ENCODE measurements at regions not wholly inside any gene's neighbourhood (a gene's known extent, or its start where the extent isn't known, plus 50 kb on each side); places are given as distances from the start of the nearest gene placed in this dataset.

DNA sequence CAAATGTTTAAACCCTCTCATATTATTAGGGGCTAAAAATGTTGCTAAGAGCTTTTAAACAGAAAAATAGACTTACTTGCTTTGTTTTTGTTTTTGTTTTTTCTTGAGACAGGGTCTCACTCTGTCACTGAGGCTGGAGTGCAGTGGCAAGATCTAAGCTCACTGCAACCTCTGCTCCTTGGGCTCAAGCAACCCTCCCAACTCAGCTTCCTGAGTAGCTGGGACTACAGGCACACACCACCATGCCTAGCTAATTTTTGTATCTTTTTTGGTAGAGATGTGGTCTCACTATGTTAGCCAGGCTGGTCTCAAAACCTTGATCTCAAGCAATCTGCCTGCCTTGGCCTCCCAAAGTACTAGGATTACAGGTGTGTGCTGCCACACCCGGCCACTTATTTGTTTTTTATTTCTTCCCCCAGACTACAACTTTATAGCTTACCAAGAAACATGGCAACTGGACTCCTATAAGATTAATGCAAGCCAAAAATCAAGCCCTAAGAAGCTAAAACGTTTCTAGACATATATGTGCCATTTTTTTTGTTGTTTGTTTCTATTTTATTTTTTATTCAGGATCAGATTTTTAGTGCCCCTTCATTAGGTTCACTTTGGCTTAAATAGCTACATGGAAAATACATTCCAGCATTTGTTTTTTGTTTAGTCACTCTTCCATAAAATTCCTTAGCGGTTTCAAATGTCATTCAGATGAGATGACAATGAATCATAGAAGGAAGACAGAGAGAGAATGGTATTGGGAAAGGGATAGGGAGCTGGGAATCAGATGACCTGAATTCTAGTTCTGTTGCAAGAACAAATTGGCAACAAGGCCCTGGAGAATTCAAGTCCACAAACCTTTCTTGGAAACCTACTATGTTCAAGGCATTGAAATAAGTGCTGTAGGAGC, 163.4 kb upstream of the MKLN1 start:
- DNase-seq (ENCODE audit: low read depth in 1 of 2, low spot score in 1 of 2) = no peak

DNA sequence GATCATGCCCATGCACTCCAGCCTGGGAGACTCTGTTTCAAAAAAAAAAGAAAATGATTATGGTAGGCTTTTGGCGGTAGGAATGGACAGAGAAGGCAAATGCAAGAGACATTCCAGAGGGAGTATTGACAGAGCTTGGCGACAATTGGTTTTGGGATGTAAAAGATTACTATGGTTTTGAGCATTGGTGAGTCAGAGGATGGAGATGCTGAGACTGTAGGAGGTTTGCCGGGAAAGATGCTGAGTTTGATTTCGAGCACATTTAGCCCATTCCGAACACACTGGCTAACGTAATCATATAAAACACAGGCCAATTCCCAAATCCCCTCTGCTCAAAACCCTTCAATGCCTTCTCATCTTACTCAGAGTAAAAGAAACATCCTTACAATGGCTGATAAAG, 161.6 kb upstream of the MKLN1 start:
- DNase-seq (ENCODE audit: low read depth in 1 of 2, low spot score in 1 of 2) = no peak

DNA sequence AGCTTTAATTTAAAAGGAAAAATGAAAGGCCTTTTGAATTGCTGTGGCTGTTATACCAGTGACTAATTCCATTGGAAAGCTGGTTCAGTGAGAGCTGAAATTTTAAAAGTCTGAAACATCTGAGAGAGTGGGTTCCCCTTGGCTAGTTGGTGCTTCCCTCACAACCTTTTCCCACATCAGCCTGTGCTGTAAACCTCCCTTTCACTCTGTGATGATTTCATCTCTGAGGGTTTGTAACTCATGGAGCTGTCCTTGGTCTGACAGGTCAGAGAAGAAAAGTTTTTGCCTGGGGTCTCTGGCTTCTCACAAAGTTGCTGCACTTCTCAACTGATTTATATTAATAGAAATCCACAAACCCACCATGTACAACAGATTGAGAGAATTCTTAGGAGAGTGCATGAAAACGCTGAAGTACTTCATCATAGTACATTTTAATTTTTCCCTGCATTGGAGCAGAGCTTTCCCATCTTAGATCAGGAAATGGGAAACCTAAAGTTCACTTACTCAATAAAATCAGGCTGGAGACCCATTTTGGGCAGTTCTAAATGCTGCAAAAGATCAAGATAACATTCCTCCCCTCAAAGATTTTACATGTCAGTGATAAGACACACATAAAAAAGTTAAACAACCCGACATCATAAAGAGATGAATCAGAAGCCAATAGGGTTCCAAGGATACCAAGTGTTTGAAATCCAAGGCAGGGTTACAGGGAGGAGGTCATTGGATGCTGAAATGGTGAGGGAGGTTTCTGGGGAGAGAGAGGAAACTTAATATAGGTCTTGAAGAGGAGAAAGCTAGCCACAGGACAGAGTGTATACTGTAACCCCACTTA, 157.0 kb upstream of the MKLN1 start:
- no peak for DNase-seq (ENCODE audit: low read depth in 1 of 2, low spot score in 1 of 2)

DNA sequence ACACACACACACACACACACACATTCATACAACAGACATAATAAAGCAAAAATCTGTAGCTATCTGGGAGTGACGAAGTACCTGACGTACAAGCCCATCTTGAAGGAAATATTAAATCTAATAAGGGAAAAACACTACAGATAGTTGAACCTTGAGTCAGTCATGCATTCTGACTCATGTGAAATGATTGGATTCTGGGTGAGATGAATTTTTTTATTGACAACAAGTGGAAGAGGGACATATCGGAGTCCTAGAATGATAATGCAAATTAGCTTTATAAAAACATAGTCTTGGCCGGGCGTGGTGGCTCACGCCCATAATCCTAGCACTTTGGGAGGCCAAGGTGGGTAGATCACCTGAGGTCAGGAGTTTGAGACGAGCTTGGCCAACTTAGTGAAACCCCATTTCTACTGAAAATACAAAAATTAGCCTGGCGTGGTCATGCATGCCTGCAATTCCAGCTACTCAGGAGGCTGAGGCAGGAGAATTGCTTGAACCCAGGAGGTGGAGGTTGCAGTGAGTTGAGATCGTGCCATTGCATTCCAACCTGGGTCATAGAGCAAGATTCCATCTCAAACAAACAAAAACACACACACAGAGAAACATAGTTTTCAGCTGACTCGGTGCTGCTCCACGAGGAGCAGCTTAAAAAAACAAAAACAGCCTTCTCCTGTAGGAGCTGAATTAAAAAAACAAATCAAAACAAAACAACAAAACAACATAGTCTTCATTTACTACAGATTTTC, 154.4 kb upstream of the MKLN1 start:
- DNase-seq (ENCODE audit: low read depth in 1 of 2, low spot score in 1 of 2) = no peak

DNA sequence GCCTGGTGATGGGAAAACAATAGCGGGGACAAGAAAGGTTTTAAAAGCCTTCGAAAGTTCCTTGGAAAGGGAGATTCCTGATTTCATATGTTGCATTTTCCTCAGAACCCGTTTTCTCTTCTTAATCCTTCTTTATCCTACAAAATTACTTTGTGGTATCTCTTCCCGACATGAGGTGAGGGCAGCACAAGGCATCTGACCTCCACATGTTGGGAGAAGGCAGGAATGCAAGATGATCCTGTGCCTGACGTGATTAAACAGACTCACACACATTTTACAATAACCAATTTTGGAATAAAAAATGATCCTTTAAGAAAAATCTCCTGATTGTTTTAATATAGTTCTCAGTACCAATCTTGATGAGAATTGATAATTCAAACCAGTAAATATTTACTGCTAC, 153.3 kb upstream of the MKLN1 start:
- DNase-seq (ENCODE audit: low read depth in 1 of 2, low spot score in 1 of 2) = no peak

DNA sequence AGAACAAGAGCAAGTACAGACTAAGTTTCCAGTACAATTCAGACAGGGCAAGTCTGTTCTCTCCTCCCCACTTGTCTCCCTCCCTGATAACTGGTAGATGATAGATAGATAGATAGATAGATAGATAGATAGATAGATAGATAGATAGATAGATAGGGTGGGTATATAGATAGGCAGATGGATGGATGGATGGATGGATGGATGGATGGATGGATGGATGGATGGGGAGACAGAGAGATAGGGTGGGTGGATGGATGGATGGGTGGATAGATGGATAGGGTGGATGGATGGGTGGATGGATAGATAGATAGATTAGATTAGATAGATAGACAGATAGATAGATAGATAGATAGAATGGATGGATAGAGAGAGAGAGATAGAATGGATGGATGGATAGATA, 152.8 kb upstream of the MKLN1 start:
- no peak for DNase-seq (ENCODE audit: low read depth in 1 of 2, low spot score in 1 of 2)

DNA sequence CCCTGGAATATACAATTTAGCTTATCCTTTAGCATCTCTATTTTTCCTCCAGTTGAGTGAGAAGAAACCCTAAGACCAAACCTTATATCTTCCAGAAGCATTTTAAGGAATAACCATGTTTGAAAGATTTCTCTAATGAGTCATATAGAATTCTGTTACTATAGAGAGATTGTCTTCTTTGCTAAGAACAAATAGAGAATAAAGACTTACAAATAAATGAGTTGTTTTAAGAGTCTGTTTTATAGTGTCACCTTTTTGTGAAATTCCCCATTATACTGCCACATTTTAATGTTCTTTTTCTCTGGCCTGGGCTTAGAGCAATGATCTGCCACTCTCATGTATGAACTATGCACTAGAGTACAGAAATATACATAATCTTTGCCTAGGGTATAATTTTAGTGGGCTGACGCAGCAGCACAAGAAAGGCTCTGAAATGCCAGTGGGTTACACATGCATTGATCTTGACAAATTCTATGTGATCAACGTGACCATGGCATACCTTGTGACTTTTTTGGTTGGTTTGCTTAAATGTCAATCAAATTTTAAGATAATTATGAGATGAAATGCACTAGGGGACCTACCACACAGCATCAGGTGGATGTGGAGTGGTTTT, 145.1 kb upstream of the MKLN1 start:
- no peak for DNase-seq (ENCODE audit: low read depth in 1 of 2, low spot score in 1 of 2)

DNA sequence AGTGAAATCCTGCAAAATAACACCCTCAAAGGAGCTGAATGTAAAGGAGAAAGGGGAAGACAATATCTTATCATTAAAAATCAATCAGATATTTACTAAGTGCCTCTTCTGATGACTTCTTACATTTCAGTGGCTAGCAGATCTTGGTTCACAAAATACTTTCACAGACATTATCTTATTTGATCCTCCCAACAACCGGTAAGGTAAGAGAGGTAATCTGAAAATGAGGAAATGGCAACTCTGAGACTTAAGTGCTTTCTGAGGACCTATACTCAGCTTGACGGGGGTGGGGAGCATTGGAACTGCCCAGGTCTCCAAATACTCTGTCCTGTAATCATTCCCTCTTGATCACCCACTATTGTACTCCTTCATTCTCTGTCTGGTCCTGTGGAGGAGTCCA, 144.6 kb upstream of the MKLN1 start:
- no peak for DNase-seq (ENCODE audit: low read depth in 1 of 2, low spot score in 1 of 2)

DNA sequence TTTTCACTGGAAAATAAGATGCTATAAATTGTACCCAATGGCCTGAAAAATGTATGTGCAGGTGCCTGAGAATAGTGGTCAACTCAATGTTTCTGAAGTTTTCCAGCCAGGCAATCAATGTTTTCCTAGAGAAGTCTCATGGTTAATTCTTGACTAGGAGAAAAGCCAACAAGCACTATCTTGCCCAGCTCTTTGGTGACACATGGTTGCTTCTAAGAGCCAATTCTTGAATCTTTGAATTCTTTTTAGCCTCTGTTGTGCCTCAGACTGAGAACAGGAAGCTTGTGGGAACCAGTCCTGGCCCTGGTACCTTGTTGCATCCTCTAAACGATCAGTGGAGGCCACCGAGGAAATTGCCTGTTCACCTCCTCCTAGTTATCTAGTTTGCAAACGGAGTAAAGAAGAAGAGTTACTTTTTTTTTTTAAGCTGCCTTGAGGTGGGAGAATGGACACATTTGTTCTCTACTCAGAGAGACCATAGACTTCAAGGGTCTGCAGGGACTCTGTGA, 144.0 kb upstream of the MKLN1 start:
- no peak for DNase-seq (ENCODE audit: low read depth in 1 of 2, low spot score in 1 of 2)

DNA sequence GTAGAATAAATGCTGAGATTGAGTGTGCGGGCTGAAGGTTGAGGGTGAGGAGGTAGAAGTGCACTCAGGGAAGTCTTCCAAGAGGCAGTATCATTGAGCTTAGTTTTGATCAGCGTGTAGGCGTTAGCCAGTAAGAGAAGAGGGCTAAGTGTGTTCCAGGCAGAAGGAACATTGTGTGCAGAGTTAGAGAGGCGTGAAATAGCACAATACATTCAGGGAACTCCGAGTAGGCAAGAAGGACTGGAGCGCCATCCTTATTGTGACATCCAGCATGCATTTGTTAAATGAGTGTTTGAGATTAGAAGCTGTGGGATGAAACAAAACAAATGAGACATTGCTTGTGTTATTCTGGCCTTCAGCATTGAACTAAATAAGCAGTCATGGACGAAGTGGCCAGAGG, 140.9 kb upstream of the MKLN1 start:
- DNase-seq (ENCODE audit: low read depth in 1 of 2, low spot score in 1 of 2) = no peak

DNA sequence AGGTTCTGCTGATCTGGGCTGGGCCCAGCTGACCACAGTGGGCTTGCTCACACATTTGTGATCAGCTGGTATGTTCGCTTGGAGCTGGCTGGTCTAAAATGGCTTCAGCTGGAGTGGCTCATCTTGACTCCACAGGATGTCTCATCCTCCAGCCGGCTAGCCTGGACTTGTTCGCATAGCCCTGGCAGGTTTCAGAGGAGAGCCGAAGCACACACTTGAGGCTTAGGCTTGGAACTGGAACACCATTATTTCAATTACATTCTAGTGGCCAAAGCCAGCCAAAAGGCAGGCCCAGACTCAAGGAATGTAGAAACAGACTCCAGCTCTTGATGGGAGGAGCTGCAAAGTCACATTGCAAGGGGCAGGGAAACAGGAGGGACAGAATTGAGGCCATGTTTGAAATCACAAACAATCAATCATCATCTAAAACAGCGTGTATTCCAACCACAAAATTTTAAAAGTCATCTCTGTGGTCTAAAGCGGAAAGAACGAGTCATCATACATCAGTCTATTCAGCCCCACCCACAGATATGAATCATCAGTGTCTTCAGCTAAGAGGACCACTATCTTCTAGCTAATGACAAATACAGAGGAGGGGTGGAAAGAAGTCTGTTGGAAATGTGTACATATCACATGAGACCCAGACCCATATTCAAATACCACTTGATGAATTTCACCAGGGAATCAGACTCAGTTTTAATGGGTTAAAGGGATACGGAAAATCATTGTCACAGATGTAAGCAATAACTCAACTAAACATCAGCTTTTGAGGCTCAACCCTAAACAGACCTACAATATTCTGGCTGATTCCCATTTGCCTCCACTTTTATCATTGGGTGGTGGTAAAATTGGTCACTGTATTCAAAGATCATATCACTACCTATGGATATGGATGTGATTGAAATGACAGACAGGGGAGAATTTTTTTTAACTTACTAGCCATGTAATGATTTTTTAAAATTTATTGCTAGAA, 139.0 kb upstream of the MKLN1 start:
- peak; percentile 2 to 11 for DNase-seq (ENCODE audit: low read depth in 1 of 2, low spot score in 1 of 2)

DNA sequence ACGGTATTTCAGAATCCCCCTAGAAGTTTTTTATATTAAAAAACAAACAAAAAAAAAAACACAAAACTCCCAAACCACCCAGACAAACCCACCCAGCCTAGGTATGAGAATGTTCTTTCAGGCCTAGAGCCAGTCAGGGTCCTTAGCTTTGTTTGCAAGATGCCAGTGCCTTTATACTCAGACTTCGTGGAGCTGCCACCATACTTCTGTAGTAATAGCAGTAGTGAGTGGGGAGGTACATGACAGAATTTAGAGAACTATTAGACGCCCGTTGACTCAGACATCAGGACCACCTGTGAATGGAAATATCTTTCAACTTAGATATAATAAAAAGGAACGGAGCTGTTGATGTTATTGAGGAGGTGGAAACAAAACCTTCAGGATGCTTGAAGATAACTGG, 138.2 kb upstream of the MKLN1 start:
- no peak for DNase-seq (ENCODE audit: low read depth in 1 of 2, low spot score in 1 of 2)

DNA sequence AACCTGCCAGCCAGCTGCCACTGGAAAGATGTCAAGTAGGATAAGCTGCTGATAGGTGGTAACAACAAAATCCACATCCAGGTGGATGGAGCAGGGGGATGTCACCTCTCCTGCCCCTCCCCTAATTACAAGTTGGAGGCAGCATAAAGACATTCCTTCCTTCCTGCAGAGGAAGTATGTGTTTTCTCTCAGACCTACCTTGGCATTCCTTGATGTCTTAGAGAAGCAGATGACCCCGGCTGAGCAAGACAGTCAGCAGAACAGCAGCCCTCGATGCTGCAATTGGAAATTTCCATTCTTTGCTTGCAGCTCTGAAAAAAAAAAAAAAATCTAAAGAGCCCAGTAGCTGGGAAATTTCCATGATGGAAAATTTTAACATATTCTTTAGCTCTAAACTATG, 137.5 kb upstream of the MKLN1 start:
- no peak for DNase-seq (ENCODE audit: low read depth in 1 of 2, low spot score in 1 of 2)

DNA sequence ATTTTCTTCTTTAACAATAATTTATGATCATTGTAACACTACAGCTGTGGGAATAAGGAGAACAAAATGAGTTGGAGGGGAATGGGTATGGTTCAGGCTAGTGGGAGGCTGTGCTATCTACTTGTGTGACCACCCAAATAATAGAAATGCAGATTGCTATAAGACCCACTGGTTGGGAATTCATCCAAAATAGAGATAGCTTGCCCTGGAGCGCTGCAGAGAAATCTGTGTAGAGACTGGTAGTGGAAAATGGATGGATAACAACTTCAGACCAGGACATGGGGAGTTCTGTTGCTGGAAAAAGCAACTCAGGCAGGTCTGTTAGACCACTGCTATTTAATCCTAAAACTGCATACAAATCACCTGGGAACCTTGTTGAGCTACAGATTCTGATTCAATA, 137.1 kb upstream of the MKLN1 start:
- DNase-seq (ENCODE audit: low read depth in 1 of 2, low spot score in 1 of 2) = no peak

DNA sequence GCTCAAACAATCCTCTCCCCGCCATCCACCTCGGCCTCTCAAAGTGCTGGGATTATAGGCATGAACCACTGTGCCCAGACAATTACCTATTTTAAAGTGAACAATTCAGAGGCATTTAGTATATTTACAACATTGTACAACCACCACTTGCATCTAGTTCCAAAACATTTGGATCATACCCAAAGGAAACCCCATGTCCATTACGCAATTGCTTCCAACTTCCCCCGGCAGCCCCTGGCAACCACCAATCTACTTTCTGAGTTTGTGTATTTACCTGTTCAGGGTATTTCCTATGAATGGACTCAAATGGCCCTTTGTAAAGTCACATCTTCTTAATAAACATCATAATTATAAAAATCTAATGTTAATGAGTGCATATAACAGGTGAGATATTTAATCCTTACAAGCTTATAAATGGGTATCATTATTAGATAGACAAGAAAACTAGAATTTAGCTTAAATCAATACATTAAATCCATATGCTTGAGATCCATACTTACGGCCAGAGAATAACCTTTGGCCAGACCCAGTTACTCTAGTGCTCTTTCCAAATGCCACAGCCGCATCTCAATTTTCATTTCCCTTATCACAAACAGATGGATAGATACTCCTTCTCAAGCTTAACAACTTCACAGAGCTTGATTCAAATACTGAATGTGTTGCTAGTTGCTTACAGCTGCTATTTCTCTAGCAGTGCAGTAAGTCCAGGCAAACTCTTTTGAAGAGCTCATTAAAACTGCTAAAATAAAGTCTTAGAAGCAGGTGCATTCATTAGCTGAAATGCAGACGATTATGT, 133.4 kb upstream of the MKLN1 start:
- DNase-seq (ENCODE audit: low read depth in 1 of 2, low spot score in 1 of 2) = no peak

DNA sequence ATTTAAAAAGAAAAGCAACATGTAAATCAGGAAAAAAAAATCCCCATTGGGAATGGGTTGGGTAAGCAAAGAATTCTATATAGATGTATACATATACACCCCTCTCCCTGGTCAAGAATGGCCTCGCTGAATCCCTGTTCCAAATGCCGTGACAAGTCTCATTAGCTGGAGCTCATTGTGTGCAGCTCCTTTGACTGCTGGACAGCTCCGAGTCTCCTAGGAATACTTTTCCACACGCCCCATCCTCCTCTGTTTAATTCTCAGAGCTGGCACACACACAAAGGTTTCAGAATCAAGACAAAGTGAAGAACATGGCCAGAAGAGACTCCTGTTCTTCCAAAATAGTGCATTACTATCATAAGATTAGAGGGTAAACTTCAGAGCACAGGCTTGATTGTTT, 130.9 kb upstream of the MKLN1 start:
- no peak for DNase-seq (ENCODE audit: low read depth in 1 of 2, low spot score in 1 of 2)

DNA sequence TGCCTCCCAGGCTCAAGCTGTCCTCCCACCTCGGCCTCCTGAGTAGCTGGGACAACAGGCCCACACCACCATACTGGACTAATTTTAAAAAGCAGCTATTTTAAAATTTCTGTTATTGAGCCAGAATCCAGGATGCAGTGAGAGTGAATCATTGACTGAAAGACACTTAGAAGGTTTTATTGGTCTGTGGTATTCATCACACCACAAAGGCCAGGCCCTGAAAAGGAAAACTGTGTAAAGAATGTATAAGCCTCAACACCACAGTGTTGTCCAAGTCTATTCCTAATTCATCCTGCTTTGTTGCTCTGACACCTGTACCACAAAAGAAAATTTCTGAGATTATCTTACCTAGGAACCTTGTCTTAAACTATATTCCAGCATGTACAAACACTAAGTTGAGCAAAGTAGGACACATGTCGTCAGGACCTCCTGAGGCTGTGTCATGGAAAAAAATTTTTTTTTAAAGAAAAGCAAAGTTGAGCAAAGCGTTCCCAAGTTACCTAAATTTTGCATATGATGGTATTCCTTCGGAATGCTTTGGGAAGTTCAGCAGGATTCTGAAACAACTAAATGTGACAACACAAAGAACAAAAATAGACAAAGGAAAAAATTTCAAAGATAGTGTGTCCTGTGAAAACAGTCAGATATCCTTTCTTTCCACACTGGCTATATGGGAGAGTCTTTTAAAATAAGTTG, 129.6 kb upstream of the MKLN1 start:
- DNase-seq (ENCODE audit: low read depth in 1 of 2, low spot score in 1 of 2) = no peak

DNA sequence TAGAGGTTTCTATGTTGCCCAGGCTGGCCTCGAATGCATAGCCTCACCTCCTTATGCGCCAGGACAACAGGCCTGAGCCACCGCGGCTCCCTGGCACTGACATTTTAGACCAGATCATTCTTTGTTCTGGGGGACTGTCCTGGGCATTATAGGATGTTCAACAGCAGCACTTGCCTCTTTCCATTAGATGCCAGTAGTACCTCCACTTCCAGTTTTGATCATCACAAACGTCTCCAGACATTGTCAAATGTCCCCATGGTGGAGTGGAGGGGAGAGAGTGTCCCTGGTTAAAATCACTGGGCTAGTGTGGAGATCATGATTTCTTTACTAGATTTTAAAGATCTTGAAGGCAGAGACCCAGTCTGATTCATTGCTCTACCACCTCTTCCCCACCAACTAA, 125.2 kb upstream of the MKLN1 start:
- no peak for DNase-seq (ENCODE audit: low read depth in 1 of 2, low spot score in 1 of 2)
